Vagina (tissue), 2 donors: ENCODE measurements at regions not wholly inside any gene's neighbourhood (a gene's known extent, or its start where the extent isn't known, plus 50 kb on each side); places are given as distances from the start of the nearest gene placed in this dataset.

Experiments used
- CTCF ChIP-seq, 3 experiments: fragments of 450-650 bp in 2 of 3; fragments of 200-600 bp in 1 of 3; sonication (generic) in 1 of 3; IDR thresholded peaks; one replicate each; pipeline ENCODE4 v1.5.1; 2017 to 2019; ENCODE audit warnings: antibody characterized with exemption in 3 of 3, mild to moderate bottlenecking in 2 of 3, moderate library complexity in 2 of 3
- POLR2A ChIP-seq, 2 donors: fragments of 450-650 bp; IDR thresholded peaks; one replicate each; pipeline ENCODE4 v1.6.1; 2017; ENCODE audit warnings: antibody characterized with exemption in 2 of 2, mild to moderate bottlenecking in 2 of 2, moderate library complexity in 2 of 2
- POLR2AphosphoS5 ChIP-seq, 2 donors: sonication (generic); formaldehyde crosslinking; IDR thresholded peaks; one replicate each; pipeline ENCODE4 v1.9.0; 2017; ENCODE audit warnings: antibody characterized with exemption in 2 of 2, mild to moderate bottlenecking in 2 of 2, low read depth in 1 of 2; ENCODE audit not compliant: insufficient read depth in 1 of 2

GRCh38 chr1:228873709-228874108 lies 138.4 kb downstream of the RHOU start:
- TF ChIP-seq CTCF (IDR thresholded peaks at IDR 0.05) (no peak), POLR2A (IDR thresholded peaks at IDR 0.05) (no peak), POLR2AphosphoS5 (IDR thresholded peaks at IDR 0.05; ENCODE audit: insufficient read depth in 1 of 2, low read depth in 1 of 2) (no peak)
